K562 (cell line): ENCODE measurements at regions not wholly inside any gene's neighbourhood (a gene's known extent, or its start where the extent isn't known, plus 50 kb on each side); places are given as distances from the start of the nearest gene placed in this dataset.

Experiments used
- CXXC5 ChIP-seq: fragments of 250-450 bp; sonication (Bioruptor Pico); IDR thresholded peaks from 2 replicates; pipeline ENCODE4 v1.8.0; 2022; ENCODE audit warnings: inconsistent platforms, mild to moderate bottlenecking, moderate library complexity
- ESRRA ChIP-seq: fragments of 450-650 bp; IDR thresholded peaks from 2 replicates; pipeline ENCODE4 v1.6.1; 2014; ENCODE audit warnings: low read depth, mild to moderate bottlenecking, moderate library complexity, borderline replicate concordance
- KLF13 ChIP-seq: fragments of 450-650 bp; IDR thresholded peaks from 2 replicates; pipeline ENCODE4 v1.6.1; 2016; ENCODE audit warnings: missing genetic modification characterization, low read depth, mild to moderate bottlenecking, missing compliant biosample characterization, moderate library complexity, borderline replicate concordance
- NFATC3 ChIP-seq: fragments of 450-650 bp; IDR thresholded peaks from 2 replicates; pipeline ENCODE4 v1.6.1; 2017; ENCODE audit warnings: mild to moderate bottlenecking
- NFXL1 ChIP-seq: fragments of 450-650 bp; formaldehyde crosslinking; IDR thresholded peaks from 2 replicates; pipeline ENCODE4 v1.4.0; 2021; ENCODE audit warnings: mild to moderate bottlenecking
- SREBF2 ChIP-seq: sonication (generic); formaldehyde crosslinking; IDR thresholded peaks from 2 replicates; pipeline ENCODE4 v1.4.0; 2020; ENCODE audit warnings: mild to moderate bottlenecking, missing genetic modification reagents
- SRSF1 ChIP-seq: fragments of 200-400 bp; formaldehyde crosslinking; IDR thresholded peaks from 2 replicates; pipeline ENCODE4 v1.6.1; 2017; ENCODE audit warnings: mild to moderate bottlenecking, low read depth, low read length, moderate library complexity
- ZNF324 ChIP-seq: fragments of 250-450 bp; sonication (Bioruptor Pico); IDR thresholded peaks from 2 replicates; pipeline ENCODE4 v1.4.0; 2020; ENCODE audit warnings: mild to moderate bottlenecking
- TF ChIP-seq, protein P1 (sequence below): fragments of 450-650 bp; IDR thresholded peaks from 2 replicates; pipeline ENCODE4 v1.6.1; 2016; ENCODE audit warnings: borderline replicate concordance
- TF ChIP-seq, protein P2 (sequence below): fragments of 450-650 bp; formaldehyde crosslinking; IDR thresholded peaks from 2 replicates; pipeline ENCODE4 v1.4.0; 2022; ENCODE audit warnings: mild to moderate bottlenecking, moderate library complexity
- TF ChIP-seq, protein P3 (sequence below): sonication (generic); formaldehyde crosslinking; IDR thresholded peaks from 2 replicates; pipeline ENCODE4 v1.8.0; 2022; ENCODE audit warnings: mild to moderate bottlenecking, missing genetic modification reagents

- TF ChIP-seq, protein P1, sequence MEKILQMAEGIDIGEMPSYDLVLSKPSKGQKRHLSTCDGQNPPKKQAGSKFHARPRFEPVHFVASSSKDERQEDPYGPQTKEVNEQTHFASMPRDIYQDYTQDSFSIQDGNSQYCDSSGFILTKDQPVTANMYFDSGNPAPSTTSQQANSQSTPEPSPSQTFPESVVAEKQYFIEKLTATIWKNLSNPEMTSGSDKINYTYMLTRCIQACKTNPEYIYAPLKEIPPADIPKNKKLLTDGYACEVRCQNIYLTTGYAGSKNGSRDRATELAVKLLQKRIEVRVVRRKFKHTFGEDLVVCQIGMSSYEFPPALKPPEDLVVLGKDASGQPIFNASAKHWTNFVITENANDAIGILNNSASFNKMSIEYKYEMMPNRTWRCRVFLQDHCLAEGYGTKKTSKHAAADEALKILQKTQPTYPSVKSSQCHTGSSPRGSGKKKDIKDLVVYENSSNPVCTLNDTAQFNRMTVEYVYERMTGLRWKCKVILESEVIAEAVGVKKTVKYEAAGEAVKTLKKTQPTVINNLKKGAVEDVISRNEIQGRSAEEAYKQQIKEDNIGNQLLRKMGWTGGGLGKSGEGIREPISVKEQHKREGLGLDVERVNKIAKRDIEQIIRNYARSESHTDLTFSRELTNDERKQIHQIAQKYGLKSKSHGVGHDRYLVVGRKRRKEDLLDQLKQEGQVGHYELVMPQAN, result no peak
- TF ChIP-seq ZNF324 (CRISPR knock-in tag) (no peak), SRSF1 (no peak), SREBF2 (CRISPR knock-in tag) (no peak), NFXL1 (CRISPR knock-in tag) (no peak), KLF13 (no peak), NFATC3 (no peak), CXXC5 (CRISPR knock-in tag) (no peak), ESRRA (no peak)
- TF ChIP-seq, protein P2, sequence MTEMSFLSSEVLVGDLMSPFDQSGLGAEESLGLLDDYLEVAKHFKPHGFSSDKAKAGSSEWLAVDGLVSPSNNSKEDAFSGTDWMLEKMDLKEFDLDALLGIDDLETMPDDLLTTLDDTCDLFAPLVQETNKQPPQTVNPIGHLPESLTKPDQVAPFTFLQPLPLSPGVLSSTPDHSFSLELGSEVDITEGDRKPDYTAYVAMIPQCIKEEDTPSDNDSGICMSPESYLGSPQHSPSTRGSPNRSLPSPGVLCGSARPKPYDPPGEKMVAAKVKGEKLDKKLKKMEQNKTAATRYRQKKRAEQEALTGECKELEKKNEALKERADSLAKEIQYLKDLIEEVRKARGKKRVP, result no peak
- TF ChIP-seq, protein P3, sequence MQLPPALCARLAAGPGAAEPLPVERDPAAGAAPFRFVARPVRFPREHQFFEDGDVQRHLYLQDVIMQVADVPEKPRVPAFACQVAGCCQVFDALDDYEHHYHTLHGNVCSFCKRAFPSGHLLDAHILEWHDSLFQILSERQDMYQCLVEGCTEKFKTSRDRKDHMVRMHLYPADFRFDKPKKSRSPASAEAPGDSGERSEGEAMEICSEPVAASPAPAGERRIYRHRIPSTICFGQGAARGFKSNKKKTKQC (CRISPR knock-in tag), result no peak
These were observed 219.0 kb upstream of the LINGO1 start (continued) for GRCh38 chr15:77851691-77852090.
